SKM-1 (cell line): ENCODE measurements at regions not wholly inside any gene's neighbourhood (a gene's known extent, or its start where the extent isn't known, plus 50 kb on each side); places are given as distances from the start of the nearest gene placed in this dataset.

Experiments used
- DNase-seq: peaks from one replicate; lab custom pipeline; 2025; ENCODE audit not compliant: unreplicated experiment; lab: John Stamatoyannopoulos, UW

DNA sequence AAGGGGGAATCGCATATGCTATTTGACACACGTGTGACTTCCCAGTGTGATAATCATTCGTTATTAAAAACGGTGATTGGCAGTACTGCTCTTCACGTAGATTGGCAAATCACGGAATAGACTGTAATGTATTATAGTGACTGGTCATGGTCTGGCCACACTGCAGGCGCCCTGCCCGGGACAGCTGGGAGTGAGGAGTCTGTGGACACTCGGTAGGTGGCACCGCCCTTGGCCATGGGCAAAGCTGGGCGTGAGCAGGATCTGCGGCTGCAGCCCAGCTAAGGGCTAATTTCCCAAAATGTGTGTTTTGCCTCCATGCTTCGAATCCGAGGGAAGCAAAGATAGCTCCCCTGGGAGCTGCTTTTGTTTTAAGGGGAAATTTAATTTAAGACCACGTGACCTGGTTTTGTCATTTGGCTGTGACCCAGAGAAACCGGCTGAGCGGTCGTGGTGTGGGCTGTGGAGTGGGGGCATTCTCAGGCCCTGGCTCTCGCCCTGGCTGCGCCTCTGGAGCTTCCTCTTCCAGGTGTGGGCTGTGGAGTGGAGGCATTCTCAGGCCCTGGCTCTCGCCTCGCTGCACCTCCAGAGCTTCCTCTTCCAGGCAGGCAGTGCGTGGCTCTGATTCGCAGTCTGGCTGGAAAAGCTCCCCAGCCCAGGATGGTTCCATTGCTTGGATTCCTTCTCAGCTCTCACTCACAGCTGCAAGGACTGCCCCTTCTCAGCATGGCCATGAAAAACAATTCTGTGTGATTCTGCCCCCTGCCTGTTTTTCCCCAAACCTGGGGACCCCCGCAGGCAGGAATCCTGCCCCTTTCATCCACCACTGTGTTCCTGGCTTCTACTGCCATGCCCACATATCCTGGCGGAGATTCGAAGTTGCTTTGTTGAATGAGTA lies 131.1 kb downstream of the OLFM1 start:
- DNase-seq, result no peak

DNA sequence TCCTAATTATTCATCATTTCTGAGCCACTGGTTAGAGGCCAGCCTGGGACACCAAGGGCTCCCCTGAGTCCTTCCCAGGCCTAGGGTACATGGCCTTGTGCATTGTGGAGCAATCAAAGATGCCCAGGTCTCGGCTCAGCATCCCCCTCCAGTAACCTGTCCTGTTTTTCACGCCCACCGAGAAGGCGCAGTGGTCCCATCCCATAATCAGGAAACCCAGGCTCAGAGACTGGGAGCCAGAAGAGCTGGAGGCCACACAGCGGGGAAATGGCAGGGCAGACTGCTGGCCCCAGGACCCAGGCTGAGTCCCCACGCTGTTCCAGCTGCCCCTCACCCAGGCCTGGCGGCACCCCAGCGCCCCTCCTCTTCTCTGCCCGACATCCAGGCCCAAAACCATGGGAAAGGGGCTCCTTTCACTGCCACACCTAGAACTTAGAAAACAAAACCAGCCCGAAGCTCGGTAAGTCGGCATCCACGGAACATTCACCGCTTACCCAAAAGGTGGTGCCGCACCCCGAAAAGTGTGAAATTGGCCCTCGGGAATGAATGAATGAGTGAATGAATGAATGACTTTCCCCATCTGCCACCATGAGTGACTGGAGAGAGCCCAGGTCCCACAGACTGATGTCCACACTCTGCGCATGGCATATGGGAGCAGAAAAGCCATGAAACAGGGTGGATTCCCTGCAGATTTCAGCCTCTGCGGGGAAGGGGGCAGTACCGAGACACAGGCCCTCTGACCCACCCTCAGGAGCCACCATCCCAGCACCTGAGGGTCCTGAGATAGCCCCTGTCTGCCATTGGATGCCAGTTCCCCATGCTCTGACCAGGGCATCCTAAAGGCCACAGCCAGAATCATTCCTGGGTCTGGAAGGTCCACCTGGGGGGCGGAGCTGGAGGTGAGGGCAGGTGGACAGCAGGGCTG lies 132.5 kb downstream of the OLFM1 start:
- DNase-seq, result no peak

DNA sequence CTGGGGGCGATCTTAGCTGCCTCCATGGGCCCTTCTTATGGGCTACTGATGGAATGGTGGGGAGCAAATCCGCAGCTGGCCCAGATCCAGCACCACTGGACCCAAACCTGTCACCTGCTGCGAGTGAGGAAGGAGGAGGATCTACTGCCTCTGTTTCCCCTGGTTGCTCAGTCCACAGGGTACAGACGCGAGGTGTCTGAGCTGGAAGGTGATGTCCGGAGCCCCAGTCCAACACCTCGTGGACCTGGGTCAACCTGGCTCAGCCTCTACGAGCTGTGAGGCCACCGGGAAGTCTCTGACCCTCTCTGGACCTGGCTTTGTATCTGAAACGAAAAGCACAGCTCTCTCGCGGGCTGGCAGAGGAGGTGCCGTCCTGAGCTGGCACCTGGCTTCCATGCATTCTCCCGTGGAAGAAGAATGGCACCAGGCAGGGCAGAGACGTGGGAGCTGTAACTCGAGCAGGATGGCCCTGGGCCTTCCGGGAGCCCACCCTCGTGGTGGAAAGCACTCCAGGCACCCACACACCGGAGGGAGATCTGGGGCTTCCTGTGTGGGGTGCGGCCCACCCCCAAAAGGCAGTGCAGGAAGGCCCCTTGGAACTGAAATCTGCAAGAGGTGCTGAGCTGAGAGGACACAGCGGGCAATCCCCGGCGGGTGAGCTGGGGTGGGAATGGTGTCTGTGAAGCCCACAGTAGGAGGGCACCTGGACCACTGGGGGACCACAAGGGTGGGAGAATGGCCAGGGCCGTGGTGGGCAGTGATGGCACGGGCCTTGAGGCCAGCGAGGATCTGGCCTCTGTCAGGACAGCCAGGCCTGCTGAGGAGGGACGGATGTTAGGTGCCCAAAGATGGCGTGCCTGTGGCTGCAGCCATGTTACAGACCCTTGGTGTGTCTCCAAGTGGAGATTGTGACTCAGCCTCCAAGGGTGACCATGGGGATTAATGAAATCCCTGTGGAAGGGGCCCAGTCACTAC lies 133.4 kb downstream of the OLFM1 start:
- no peak for DNase-seq

DNA sequence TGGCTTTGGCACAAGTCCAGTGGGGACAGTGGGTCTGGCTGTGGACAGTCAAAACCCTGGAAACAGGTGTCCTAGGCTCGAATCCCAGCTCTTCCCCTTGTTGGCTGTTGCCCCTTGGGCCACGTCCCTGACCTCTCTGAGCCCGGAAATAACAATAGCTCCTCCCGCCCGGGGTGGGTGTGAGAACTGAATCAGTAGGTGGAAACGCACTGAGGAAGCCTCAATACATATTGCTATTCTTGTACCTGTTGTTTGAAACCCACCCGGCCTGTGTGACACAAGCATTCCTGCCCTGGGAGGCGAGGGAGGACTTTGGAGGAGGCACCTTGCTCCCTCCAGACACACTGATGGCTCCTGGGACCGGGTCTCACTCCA lies 134.1 kb downstream of the OLFM1 start:
- DNase-seq, result no peak

DNA sequence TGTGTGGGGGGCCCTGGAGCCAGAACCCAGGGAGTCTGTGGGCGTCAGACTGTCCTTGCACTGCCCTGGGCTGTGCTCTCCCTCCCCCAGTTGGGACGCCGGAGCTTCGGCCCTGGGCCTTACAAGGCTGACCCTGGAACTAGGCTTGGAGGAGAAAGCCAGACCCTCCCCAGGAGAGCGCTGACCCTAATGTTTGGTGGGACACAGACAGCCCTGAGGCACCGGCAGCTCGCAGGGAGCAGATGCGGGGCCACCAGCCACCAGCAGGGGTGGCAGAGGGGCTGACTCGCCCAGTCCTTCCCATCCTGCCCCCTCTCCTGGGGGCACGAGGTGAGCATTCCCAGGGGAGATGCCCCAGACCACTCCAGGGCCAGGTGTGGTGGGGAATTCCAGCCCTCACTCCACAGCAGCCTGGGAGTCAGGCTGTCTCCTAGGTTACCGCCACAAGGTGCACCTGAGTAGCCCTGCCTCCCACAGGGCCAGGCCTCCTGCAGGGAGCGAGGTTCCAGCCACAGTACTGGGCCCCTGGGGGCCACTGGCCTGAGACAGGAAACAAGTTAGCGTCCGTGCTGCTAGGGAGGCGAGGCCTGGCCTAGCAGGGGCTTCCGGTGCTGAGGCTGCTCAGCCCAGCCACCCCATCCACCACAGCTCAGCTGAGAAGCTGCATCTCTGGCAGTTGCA lies 134.6 kb downstream of the OLFM1 start:
- no peak for DNase-seq

DNA sequence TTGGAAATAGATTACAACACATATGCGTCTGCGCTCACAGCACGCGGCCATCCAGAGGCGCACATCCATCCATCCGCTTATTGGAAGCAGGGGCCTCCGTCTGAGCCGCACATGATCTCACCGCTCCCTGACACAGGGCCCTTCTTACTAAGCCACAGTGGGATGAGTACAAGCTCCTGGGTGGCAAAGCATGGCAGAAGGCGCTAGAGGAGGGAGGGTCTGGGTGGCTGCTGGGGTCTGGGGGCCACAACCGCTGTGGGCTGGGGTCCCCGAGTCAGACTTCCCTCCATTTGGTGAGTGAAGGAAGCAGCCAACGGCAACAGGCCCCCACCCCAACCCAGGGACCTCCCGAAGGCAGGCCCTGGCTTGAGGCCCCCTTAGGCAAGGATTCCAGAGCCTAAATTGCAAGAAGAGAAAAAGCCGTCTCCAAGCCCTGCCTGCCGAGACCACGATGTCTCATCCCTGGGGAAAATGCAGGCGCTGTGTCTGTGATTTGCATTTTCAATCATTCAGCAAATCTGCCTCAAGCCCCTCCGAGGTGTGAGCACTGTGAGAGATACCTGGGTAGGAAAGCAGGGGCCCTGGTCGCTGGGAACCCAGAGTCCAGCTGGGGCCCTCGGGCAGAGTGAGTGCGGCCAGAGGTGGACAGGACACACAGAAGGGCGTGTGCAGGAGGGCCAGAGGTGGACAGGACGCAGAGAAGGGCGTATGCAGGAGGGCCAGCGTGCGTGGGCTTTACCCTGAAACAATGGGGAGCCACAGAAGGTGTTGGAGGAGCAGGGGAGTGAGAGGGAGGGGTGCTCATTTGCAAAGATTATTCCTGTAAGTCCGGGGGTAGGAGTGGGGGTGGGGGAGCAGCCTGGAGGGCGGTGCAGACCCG lies 135.7 kb downstream of the OLFM1 start:
- no peak for DNase-seq

DNA sequence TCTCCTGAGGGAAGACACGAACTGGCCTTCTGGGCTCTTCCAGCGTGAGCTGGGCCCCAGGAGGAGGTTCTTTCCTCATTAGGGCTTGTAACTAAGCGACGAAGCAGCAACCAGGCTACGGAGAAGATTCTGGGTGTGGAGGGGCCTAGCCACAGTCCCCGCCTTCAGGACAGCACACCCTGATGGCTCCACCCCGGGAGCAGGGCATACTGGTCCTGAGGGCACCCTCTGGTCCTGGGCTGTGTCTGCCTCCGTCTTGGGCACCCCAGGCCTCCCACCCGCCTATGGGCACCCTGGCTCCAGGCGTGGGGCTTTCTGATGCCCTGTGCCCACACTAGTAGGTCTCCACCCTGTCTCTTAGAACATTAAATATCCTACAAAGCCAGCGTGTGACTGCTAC lies 136.4 kb downstream of the OLFM1 start:
- DNase-seq, result no peak

DNA sequence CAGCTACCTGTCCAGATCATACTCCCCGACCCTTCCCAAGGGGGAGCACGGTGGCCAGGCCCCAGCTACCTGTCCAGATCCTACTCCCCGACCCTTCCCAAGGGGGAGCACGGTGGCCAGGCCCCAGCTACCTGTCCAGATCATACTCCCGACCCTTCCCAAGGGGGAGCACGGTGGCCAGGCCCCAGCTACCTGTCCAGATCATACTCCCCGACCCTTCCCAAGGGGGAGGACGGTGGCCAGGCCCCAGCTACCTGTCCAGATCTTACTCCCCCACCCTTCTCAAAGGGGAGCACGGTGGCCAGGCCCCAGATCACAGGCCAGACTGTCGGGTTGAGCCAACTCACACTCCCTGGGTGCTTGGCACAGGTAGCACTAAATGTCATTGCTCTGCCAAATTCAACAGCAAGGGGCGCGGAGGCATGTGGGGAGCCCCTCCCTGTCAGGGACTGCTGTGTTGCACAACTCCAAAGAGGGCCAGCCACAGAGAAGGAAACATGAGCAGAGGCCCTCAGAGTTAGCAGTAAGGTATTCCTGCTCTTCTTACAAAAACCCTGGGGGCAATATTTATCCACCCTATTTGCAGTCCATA lies 136.9 kb downstream of the OLFM1 start:
- no peak for DNase-seq

DNA sequence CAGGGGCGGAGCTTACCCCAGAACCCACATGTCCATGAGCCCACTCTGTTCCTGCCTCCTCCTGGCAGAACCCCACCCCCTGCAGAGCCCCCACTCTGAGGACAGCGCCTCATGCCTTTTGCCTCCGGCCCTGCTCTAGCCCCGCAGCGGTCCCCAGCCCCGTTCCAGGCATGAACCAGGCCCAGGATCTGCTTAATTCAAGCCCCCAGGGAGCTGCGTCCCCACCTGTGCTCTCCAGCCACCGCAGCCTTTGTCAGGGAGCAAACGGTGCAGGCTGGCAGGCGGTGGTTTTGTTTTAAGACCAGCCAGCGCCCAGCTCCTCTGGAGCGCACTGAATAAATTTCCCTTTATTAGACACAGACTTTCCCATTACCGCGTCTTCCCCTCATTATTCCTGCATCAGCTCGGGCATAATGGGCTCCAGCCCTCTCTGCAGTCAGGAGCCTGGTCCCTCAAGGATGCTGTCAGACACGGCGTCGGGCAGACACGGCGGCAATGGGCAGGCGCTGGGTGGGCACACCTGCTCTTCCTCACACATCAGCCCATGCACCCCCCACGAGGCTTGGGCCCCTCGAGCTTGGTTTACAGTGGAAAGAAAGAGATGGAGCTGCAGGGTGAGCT lies 137.6 kb downstream of the OLFM1 start:
- DNase-seq, result no peak

DNA sequence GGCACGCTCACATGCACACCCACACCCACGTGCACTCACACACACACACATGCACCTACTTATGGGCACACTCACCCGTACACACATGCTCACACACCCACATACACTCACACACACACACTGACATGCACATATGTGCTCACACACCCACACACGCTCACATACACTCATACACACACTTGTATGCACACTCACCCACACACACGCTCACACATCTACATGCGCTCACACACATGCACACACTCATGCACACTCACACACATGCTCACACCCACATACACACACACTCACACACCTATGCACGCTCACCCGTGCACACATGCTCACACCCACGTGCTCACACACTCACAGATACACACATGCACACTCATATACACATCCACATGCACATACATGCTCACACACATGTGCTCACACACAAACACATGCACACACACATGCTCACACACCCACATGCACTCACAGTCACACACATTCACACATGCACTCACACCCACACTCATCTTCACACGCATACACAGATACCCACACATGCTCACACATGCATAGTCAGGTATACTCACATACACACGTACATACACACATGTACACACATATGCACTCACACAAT lies 138.3 kb downstream of the OLFM1 start:
- no peak for DNase-seq

DNA sequence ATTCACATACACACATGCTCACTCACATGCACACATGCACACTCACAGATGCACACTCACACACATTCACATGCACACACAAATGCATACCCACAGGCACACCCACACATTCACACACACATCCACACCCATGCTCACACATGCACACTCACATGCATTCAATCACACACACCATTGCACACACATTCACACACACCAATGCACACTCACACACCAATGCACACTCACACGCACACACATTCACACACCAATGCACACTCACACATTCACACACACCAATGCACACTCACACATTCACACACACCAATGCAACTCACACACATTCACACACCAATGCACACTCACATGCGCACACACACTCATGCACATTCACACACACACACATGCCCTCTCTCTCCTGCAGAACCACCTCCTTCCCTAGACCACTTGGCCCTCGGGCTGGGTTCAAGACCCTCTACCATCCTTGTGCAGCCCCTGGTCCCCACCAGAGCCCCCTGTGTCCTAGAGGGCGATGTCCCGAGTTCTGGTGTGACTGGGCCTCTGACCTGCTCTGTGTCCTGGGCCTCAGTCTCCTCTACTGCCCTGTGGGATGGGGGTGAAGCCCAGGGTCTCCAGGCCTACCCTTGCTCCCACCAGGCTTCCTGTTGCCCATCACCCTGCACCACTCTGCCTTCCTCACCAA lies 139.0 kb downstream of the OLFM1 start:
- DNase-seq, result no peak

DNA sequence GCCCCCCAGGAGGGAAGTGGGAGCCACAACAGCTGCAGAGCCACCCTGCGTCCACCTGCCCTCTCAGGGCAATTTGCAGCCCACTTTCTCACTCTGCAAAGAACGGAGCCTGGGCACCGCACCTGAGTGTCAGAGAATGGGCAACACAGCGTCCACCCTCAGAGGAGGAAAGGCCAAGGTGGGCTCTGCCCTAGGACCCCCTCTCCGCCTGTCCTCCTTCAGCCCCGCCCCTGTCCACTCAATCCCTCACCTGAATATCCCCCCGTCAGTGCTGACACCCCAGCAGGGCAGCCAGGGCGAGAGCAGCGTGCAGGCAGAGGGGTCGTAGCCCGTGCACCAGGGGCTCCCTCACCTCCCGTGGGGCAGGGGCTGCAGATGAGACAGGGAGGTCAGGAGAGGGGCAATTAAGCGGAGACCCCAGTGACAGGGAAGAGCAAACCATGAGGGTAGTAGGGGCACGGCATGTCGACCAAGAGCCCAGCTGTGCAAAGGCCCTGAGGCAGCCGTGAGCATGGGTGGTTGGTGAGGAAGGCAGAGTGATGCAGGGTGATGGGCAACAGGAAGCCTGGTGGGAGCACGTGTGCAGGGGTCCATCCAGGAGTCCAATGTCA lies 140.3 kb downstream of the OLFM1 start:
- DNase-seq, result no peak

DNA sequence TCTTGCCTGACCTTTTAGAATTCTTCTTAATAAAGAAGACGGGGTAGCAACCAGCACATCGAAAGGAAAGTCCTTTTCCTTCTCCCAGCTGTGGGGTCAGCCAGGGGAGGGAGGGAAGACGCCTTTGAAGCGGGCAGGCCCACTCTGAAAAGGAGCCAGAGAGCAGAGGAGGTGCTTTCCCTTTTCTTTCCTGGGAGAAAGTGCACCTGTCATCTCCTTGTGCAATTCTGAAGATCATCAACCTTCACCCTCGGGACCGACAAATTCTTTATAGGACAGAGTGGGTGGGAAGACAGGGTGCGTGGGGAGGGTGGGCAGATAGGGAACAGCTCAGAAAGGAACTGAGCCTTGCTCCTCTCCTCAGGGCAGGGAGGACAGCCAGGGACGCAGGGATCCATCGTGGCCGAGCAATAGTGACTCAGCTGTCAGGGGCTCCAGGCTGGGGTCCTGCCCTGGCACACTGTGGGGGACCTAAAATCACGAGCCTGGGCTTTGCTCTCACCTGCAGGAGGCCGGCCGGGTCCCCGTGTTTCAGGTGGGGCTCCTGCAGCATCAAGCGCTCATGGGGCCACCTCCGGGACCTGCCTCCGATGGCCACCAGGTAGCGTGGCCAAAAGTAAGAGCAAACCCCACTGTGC lies 141.0 kb downstream of the OLFM1 start:
- no peak for DNase-seq

DNA sequence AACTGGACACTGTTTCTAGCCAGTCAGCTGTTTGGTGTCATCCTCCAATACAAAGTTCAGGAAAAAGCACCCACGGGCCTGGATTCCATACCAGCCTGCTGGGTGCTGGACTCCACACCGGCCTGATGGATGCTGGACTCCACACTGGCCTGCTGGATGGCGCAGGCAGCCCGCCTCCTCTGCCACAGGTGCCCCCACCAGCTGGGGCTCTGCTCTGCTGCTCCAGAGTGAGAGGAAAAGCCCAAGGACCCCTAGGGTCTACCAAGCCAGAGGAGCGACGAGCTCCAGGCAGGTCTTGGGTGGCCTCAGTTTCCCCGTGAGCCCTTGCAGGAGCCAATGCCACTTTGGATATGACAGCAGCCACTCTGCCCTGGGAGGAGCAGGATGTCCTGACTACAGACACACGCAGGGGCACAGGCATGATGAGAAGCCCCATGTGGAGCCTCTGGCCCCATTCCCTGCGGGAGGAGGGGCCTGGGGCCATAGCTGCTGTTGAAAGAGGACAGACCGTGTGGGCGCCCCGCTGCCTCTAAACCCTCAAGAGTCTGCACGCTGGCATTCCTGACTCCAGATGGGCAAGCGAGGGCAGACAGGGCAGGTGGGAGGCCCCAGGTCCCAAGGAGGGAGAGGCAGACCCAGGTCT lies 141.6 kb downstream of the OLFM1 start:
- no peak for DNase-seq

DNA sequence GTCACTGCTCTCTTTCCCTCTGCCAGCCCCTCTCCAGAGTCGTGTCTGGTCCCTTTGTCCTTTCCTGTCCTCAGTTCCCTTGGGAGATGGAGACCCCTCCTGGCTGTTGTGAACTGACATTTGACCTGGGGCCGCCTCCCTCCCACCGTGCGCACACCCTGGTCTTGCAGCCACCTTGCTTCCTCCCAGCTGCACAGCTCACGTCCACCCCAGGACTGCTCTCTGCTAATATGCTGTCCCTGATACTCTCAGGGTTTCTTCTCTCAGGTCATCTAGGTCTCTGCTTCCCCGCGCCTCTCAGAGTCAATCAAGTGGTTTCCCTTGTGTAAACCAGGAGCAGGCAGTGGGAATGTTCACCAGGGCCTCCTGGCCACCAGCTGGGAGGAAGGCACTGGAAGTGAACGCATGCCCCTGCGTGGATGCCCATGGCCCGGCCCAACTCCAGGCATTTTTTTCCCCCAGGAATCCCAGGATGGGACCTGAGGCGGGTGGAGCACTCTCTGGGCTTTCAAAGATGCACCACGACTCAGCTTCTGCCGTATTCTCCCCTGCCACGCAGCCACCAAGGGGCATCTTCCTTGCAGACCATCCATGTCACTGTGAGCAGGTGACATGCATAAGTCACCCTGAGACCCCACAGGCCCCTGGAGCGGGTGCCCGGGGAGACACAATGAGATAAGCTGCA lies 142.4 kb downstream of the OLFM1 start:
- no peak for DNase-seq

DNA sequence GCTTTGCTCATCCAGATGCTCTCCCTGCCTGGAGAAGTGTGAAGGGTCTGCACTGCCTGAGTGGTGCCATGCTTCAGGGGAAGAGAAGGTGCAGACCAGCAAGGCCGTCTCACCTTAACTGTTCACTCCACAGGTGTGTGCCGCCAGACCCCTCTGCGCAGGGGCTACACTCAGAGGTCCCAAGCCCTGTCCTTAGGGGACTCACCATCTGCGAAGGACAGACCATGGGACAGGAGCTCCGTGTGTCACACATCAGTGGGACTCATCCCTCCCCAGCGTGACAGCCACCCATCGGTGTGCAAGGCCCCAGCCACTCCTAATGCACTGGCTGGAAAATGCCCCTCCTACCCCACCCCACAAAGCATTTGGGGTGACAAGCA lies 142.9 kb downstream of the OLFM1 start:
- DNase-seq, result no peak
